DOHH2 (cell line): ENCODE measurements at regions not wholly inside any gene's neighbourhood (a gene's known extent, or its start where the extent isn't known, plus 50 kb on each side); places are given as distances from the start of the nearest gene placed in this dataset.

Experiments used
- CTCF ChIP-seq: fragments of 200-600 bp; sonication (generic); IDR thresholded peaks from one replicate; pipeline ENCODE4 v1.5.1; 2014; ENCODE audit warnings: antibody characterized with exemption, mild to moderate bottlenecking, low read depth, low read length; ENCODE audit not compliant: poor library complexity, severe bottlenecking
- EZH2phosphoT487 ChIP-seq: fragments of 200-600 bp; sonication (generic); IDR thresholded peaks from 2 replicates; pipeline ENCODE4 v1.6.1; 2017; ENCODE audit warnings: borderline replicate concordance, mild to moderate bottlenecking, antibody characterized with exemption, low read length, moderate library complexity, mixed read lengths

GRCh38 chr13:19083340-19083739, 98.3 kb downstream of the TUBA3C start:
- TF ChIP-seq CTCF (no peak), EZH2phosphoT487 (no peak)
